HCT116 (cell line): ENCODE measurements at regions not wholly inside any gene's neighbourhood (a gene's known extent, or its start where the extent isn't known, plus 50 kb on each side); places are given as distances from the start of the nearest gene placed in this dataset.

Experiments
- CTCF ChIP-seq, 3 experiments: fragments of 200-600 bp in 1 of 3; sonication (generic) in 1 of 3; IDR thresholded peaks in 2 of 3; conservative IDR thresholded peaks in 1 of 3; 2 replicates each; pipeline ENCODE4 v1.5.1; 2012 to 2017; ENCODE audit warnings: low read depth in 2 of 3, low read length in 2 of 3, antibody characterized with exemption in 1 of 3, borderline replicate concordance in 1 of 3, control low read depth in 1 of 3, mild to moderate bottlenecking in 1 of 3, mixed read lengths in 1 of 3, mixed run types in 1 of 3, moderate library complexity in 1 of 3; ENCODE audit not compliant: insufficient read depth in 1 of 3
- EZH2 ChIP-seq: fragments of 200-600 bp; sonication (generic); IDR thresholded peaks from 2 replicates; pipeline ENCODE4 v1.6.1; 2017; ENCODE audit warnings: antibody characterized with exemption, mixed run types
- EZH2phosphoT487 ChIP-seq: fragments of 200-600 bp; IDR thresholded peaks from 2 replicates; pipeline ENCODE4 v1.6.1; 2018; ENCODE audit warnings: antibody characterized with exemption, borderline replicate concordance
- POLR2A ChIP-seq: IDR thresholded peaks from 2 replicates; pipeline ENCODE4 v1.7.0; 2011; ENCODE audit warnings: borderline replicate concordance; ENCODE audit not compliant: insufficient read depth, insufficient read length; ENCODE audit errors: extremely low read depth
- RAD21 ChIP-seq: IDR thresholded peaks from 2 replicates; pipeline ENCODE4 v1.6.1; 2012; ENCODE audit warnings: low read depth, mild to moderate bottlenecking
- SIN3A ChIP-seq: IDR thresholded peaks from 2 replicates; pipeline ENCODE4 v1.6.1; 2012; ENCODE audit warnings: low read depth
- SP1 ChIP-seq: IDR thresholded peaks from 2 replicates; pipeline ENCODE4 v1.6.1; 2012; ENCODE audit warnings: low read depth

GRCh38 chr2:9095226-9095625 lies 91.7 kb upstream of the MBOAT2 start:
- TF ChIP-seq CTCF (IDR thresholded peaks at IDR 0.05 in 2 of 3, conservative IDR thresholded peaks at IDR 0.05 in 1 of 3; ENCODE audit: borderline replicate concordance in 1 of 3, insufficient read depth in 1 of 3, low read depth in 2 of 3, low read length in 2 of 3) (no peak), EZH2 (no peak), SIN3A (no peak), POLR2A (no peak), SP1 (no peak), RAD21 (no peak), EZH2phosphoT487 (no peak)
